KMS-11 (cell line): ENCODE measurements at regions not wholly inside any gene's neighbourhood (a gene's known extent, or its start where the extent isn't known, plus 50 kb on each side); places are given as distances from the start of the nearest gene placed in this dataset.

Source experiments
- H2AFZ ChIP-seq: fragments of 200-600 bp; sonication (generic); 2 replicates; pipeline ENCODE4 v1.6.1; 2016; ENCODE audit warnings: antibody characterized with exemption, mixed run types, low read depth
- H3K27ac ChIP-seq: fragments of 200-600 bp; sonication (generic); 2 replicates; pipeline ENCODE4 v1.6.1; 2016; ENCODE audit warnings: mild to moderate bottlenecking, mixed run types
- H3K27me3 ChIP-seq: fragments of 200-600 bp; sonication (generic); 2 replicates; pipeline ENCODE4 v1.6.1; 2017; ENCODE audit warnings: mild to moderate bottlenecking, low read depth, mixed run types, moderate library complexity; ENCODE audit not compliant: insufficient read depth
- H3K36me3 ChIP-seq: fragments of 200-600 bp; sonication (generic); 2 replicates; pipeline ENCODE4 v1.6.1; 2017; ENCODE audit warnings: mild to moderate bottlenecking, mixed run types; ENCODE audit not compliant: insufficient read depth
- H3K4me1 ChIP-seq: fragments of 200-600 bp; sonication (generic); 2 replicates; pipeline ENCODE4 v1.6.1; 2016; ENCODE audit warnings: mild to moderate bottlenecking, low read depth, mixed run types; ENCODE audit not compliant: poor library complexity, severe bottlenecking
- H3K4me2 ChIP-seq: fragments of 200-600 bp; sonication (generic); 2 replicates; pipeline ENCODE4 v1.7.0; 2016; ENCODE audit warnings: mild to moderate bottlenecking, mixed run types
- H3K4me3 ChIP-seq: fragments of 200-600 bp; sonication (generic); IDR thresholded peaks from 2 replicates; pipeline ENCODE4 v1.6.1; 2017; ENCODE audit warnings: low read depth, low read length, mixed read lengths; ENCODE audit not compliant: insufficient read depth
- H3K79me2 ChIP-seq: fragments of 200-600 bp; sonication (generic); 2 replicates; pipeline ENCODE4 v1.6.1; 2016; ENCODE audit warnings: low read depth, mixed run types; ENCODE audit not compliant: insufficient read depth
- H3K9ac ChIP-seq: fragments of 200-600 bp; sonication (generic); 2 replicates; pipeline ENCODE4 v1.6.1; 2016; ENCODE audit warnings: mild to moderate bottlenecking, mixed run types
- H4K20me1 ChIP-seq: fragments of 200-600 bp; sonication (generic); 2 replicates; pipeline ENCODE4 v1.6.1; 2016; ENCODE audit warnings: mild to moderate bottlenecking, mixed run types; ENCODE audit not compliant: insufficient read depth
- TF ChIP-seq, protein P1 (sequence below): fragments of 200-600 bp; sonication (generic); conservative IDR thresholded peaks from 2 replicates; pipeline ENCODE4 v1.6.1; 2017; ENCODE audit warnings: low read depth, mild to moderate bottlenecking, antibody characterized with exemption, low read length, moderate library complexity, mixed read lengths

GRCh38 chr3:13204177-13204581 lies 130.9 kb upstream of the IQSEC1 start:
- Histone ChIP-seq H2AFZ (no peak overlapping the region), H3K27me3 (no peaks in the 10 kb centered on the region), H3K27ac (no peak overlapping the region), H3K36me3 (no peaks in the 10 kb centered on the region), H4K20me1 (no peaks in the 10 kb centered on the region), H3K4me3 (no peak overlapping the region), H3K4me1 (no peaks in the 10 kb centered on the region), H3K9ac (no peak overlapping the region), H3K4me2 (no peak overlapping the region), H3K79me2 (no peaks in the 10 kb centered on the region)
- TF ChIP-seq, protein P1, sequence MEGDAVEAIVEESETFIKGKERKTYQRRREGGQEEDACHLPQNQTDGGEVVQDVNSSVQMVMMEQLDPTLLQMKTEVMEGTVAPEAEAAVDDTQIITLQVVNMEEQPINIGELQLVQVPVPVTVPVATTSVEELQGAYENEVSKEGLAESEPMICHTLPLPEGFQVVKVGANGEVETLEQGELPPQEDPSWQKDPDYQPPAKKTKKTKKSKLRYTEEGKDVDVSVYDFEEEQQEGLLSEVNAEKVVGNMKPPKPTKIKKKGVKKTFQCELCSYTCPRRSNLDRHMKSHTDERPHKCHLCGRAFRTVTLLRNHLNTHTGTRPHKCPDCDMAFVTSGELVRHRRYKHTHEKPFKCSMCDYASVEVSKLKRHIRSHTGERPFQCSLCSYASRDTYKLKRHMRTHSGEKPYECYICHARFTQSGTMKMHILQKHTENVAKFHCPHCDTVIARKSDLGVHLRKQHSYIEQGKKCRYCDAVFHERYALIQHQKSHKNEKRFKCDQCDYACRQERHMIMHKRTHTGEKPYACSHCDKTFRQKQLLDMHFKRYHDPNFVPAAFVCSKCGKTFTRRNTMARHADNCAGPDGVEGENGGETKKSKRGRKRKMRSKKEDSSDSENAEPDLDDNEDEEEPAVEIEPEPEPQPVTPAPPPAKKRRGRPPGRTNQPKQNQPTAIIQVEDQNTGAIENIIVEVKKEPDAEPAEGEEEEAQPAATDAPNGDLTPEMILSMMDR = no peak

GRCh38 chr3:13203398-13204176 lies 130.4 kb upstream of the IQSEC1 start:
- H3K9ac ChIP-seq = no peak overlapping the region
- TF ChIP-seq, protein P1 = no peak
- H2AFZ ChIP-seq = no peak overlapping the region
- H3K4me3 ChIP-seq = no peak overlapping the region
- no peak overlapping the region for H3K27ac ChIP-seq
- no peaks in the 10 kb centered on the region for H3K36me3 ChIP-seq
- no peak overlapping the region for H3K4me2 ChIP-seq
- H3K4me1 ChIP-seq = no peaks in the 10 kb centered on the region
- H3K79me2 ChIP-seq = no peaks in the 10 kb centered on the region
- no peaks in the 10 kb centered on the region for H3K27me3 ChIP-seq
- H4K20me1 ChIP-seq = no peaks in the 10 kb centered on the region

DNA sequence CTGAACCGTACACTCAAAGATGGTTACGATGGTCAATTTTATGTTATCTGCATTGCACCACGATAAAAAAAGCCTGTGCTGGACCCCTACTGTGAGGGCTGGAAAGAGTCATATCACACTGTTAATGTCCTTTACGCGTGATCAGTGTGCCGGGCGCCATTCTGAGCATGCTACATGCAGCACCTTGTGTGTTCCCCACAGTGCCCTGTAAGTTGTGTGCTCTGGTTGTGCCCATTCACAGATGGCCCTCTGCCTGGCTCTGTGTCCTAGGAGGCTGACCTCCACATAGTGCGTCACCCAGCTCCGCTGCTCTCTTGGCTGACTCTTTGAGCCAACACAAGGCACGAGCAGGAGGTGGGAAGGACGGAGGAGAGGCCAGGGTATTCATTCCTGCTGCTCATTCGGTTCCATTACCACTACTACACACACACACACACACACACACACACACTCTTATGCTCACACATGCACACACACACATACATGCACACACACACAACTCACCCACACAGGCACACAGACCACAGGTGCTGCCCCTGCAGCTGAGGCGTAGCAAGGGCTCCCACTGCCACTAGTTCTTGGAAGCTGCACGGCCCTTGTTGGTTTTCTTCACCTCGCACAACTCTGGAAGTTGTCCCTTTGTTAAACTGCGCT lies 129.6 kb upstream of the IQSEC1 start:
- no peak overlapping the region for H2AFZ ChIP-seq
- H3K4me1 ChIP-seq = no peaks in the 10 kb centered on the region
- no peaks in the 10 kb centered on the region for H3K36me3 ChIP-seq
- H4K20me1 ChIP-seq = no peaks in the 10 kb centered on the region
- no peaks in the 10 kb centered on the region for H3K79me2 ChIP-seq
- H3K4me2 ChIP-seq = no peak overlapping the region
- no peak overlapping the region for H3K4me3 ChIP-seq
- H3K9ac ChIP-seq = no peak overlapping the region
- no peak overlapping the region for H3K27ac ChIP-seq
- TF ChIP-seq, protein P1 = no peak
- H3K27me3 ChIP-seq = no peaks in the 10 kb centered on the region

DNA sequence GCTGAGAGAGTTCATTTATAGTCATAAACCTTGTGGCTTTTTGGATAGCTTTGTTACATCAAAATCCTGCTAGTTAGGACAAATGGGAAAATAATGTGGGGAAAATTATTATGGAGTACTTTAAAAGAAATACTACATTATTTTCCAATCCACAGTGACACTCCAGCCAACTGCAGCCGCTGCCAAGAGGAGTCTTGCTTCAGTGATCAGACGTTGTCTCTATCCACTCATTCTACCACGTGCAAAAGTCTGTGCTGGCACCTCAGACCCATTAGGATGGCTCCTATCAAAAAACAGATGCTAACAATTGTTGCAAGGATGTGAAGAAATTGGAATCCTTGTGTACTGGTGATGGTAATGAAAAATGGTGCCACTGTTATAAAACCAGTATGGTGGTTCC lies 128.6 kb upstream of the IQSEC1 start:
- TF ChIP-seq, protein P1 = no peak
- no peak overlapping the region for H3K4me2 ChIP-seq
- H3K9ac ChIP-seq = no peak overlapping the region
- H3K27me3 ChIP-seq = no peaks in the 10 kb centered on the region
- H2AFZ ChIP-seq = no peak overlapping the region
- H3K4me3 ChIP-seq = no peak overlapping the region
- H3K36me3 ChIP-seq = no peaks in the 10 kb centered on the region
- no peaks in the 10 kb centered on the region for H4K20me1 ChIP-seq
- no peak overlapping the region for H3K27ac ChIP-seq
- no peaks in the 10 kb centered on the region for H3K79me2 ChIP-seq
- no peaks in the 10 kb centered on the region for H3K4me1 ChIP-seq
